Coronary artery (tissue), 2 donors: ENCODE measurements at regions not wholly inside any gene's neighbourhood (a gene's known extent, or its start where the extent isn't known, plus 50 kb on each side); places are given as distances from the start of the nearest gene placed in this dataset.

Experiments
- DNase-seq: peaks from one replicate; pipeline ENCODE4 v3.0.0-alpha.2; 2017; ENCODE audit warnings: low spot score
- H3K27ac ChIP-seq, 2 donors: fragments of 200-600 bp; sonication (generic); one replicate each; pipeline ENCODE4 v1.5.1; 2016 to 2019
- H3K4me3 ChIP-seq: fragments of 200-600 bp; sonication (generic); 2 replicates; pipeline ENCODE4 v1.5.1; 2016; ENCODE audit warnings: mild to moderate bottlenecking, moderate library complexity
- CTCF ChIP-seq: fragments of 200-600 bp; sonication (generic); IDR thresholded peaks from one replicate; pipeline ENCODE4 v1.5.1; 2019; ENCODE audit warnings: antibody characterized with exemption

GRCh38 chr9:119758241-119758640 is 389.0 kb upstream of the BRINP1 start:
- Histone ChIP-seq H3K4me3 (no peak overlapping the region), H3K27ac (no peak overlapping the region)
- no peak for DNase-seq
- no peak for TF ChIP-seq CTCF

GRCh38 chr9:119739476-119739875 is 370.2 kb upstream of the BRINP1 start:
- TF ChIP-seq CTCF = no peak
- no peak for DNase-seq
- Histone ChIP-seq H3K4me3 (no peak overlapping the region), H3K27ac (no peak overlapping the region)

GRCh38 chr9:119736491-119737454 is 367.5 kb upstream of the BRINP1 start:
- TF ChIP-seq CTCF = no peak
- DNase-seq = no peak
- no peak overlapping the region for H3K4me3 ChIP-seq

GRCh38 chr9:119727988-119728387 is 358.8 kb upstream of the BRINP1 start:
- DNase-seq = no peak
- H3K4me3 ChIP-seq = no peak overlapping the region
- TF ChIP-seq CTCF = no peak
- no peak overlapping the region for H3K27ac ChIP-seq

More at GRCh38 chr9:119736491-119737454, 367.5 kb upstream of the BRINP1 start:
- H3K27ac ChIP-seq = no peak overlapping the region

- no peak for DNase-seq
- no peak overlapping the region for H3K27ac ChIP-seq
- H3K4me3 ChIP-seq = no peak overlapping the region
- no peak for TF ChIP-seq CTCF
Observed at GRCh38 chr9:119726035-119726434, 356.8 kb upstream of the BRINP1 start.

GRCh38 chr9:119722384-119722783 is 353.1 kb upstream of the BRINP1 start:
- no peak for TF ChIP-seq CTCF
- no peak for DNase-seq
- no peak overlapping the region for H3K4me3 ChIP-seq
- H3K27ac ChIP-seq = no peak overlapping the region

- no peak overlapping the region for H3K4me3 ChIP-seq
- no peak overlapping the region for H3K27ac ChIP-seq
- no peak for TF ChIP-seq CTCF
- DNase-seq = no peak
Observed at GRCh38 chr9:119712325-119712724, 343.1 kb upstream of the BRINP1 start.
